GM12865 (cell line): ENCODE measurements at regions not wholly inside any gene's neighbourhood (a gene's known extent, or its start where the extent isn't known, plus 50 kb on each side); places are given as distances from the start of the nearest gene placed in this dataset.

Experiments used
- DNase-seq: peaks from one replicate; pipeline ENCODE4 v3.0.0; 2010; ENCODE audit warnings: low read depth
- H3K4me3 ChIP-seq: 2 replicates; pipeline ENCODE4 v1.5.1; 2011; ENCODE audit warnings: mild to moderate bottlenecking, low read depth, low read length, control low read depth
- CTCF ChIP-seq: IDR thresholded peaks from 2 replicates; pipeline ENCODE4 v1.5.1; 2011; ENCODE audit warnings: low read length, control low read depth, low read depth, inconsistent platforms; ENCODE audit not compliant: insufficient read depth; ENCODE audit errors: missing control alignments

GRCh38 chr3:170764017-170764416 lies 106.0 kb downstream of the RPL22L1 start:
- no peak for TF ChIP-seq CTCF
- H3K4me3 ChIP-seq, result no peak overlapping the region
- no peak for DNase-seq

GRCh38 chr3:170762064-170762463 lies 107.9 kb downstream of the RPL22L1 start:
- TF ChIP-seq CTCF, result no peak
- H3K4me3 ChIP-seq, result no peak overlapping the region
- DNase-seq, result no peak

- TF ChIP-seq CTCF, result no peak
- H3K4me3 ChIP-seq, result no peak overlapping the region
- no peak for DNase-seq
These were observed 108.9 kb downstream of the RPL22L1 start for GRCh38 chr3:170761103-170761502.

GRCh38 chr3:170760174-170760526 lies 109.8 kb downstream of the RPL22L1 start:
- DNase-seq, result no peak
- TF ChIP-seq CTCF, result no peak

GRCh38 chr3:170759511-170760173 lies 110.4 kb downstream of the RPL22L1 start:
- no peak for DNase-seq
- TF ChIP-seq CTCF, result no peak
- no peak overlapping the region for H3K4me3 ChIP-seq

More at GRCh38 chr3:170760174-170760526, 109.8 kb downstream of the RPL22L1 start:
- no peak overlapping the region for H3K4me3 ChIP-seq

GRCh38 chr3:170757038-170757437 lies 113.0 kb downstream of the RPL22L1 start:
- TF ChIP-seq CTCF, result no peak
- no peak for DNase-seq
- H3K4me3 ChIP-seq, result no peak overlapping the region

- TF ChIP-seq CTCF, result no peak
- H3K4me3 ChIP-seq, result no peak overlapping the region
- no peak for DNase-seq
These were observed 115.7 kb downstream of the RPL22L1 start for GRCh38 chr3:170754311-170754693.
